Keratinocyte (primary cell): ENCODE measurements at regions not wholly inside any gene's neighbourhood (a gene's known extent, or its start where the extent isn't known, plus 50 kb on each side); places are given as distances from the start of the nearest gene placed in this dataset.

Experiments
- CTCF ChIP-seq, 3 experiments: IDR thresholded peaks in 1 of 3; conservative IDR thresholded peaks in 1 of 3; optimal IDR thresholded peaks in 1 of 3; 2 replicates in 2 of 3; 3 replicates in 1 of 3; pipeline versions ENCODE3 to v1.5.1; 2011; ENCODE audit warnings: low read length in 3 of 3, mild to moderate bottlenecking in 3 of 3, moderate library complexity in 2 of 3, control low read depth in 1 of 3, inconsistent platforms in 1 of 3; ENCODE audit not compliant: insufficient read depth in 2 of 3; ENCODE audit errors: extremely low read depth in 1 of 3
- EZH2 ChIP-seq: IDR thresholded peaks from one replicate; pipeline ENCODE4 v1.6.1; 2012; ENCODE audit warnings: inconsistent platforms, mild to moderate bottlenecking, low read length, moderate library complexity

DNA sequence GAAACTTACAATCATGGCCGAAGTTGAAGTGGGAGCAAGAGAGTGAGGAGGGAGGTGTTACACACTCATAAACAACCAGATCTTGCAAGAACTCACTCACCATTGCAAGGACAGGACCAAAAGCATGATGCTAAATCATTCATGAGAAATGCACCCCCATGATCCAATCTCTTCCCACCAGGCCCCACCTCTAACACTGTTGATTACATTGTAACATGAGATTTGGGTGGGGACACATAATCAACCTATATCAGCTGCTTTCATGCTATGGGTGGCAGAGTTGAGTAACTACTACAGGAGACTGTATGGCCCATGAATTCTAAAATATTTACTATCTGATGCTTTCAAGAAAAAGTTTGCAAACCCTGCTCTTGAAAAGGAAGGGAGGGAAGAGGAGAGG lies 155.1 kb downstream of the DEFB131A start:
- no peak for TF ChIP-seq EZH2
- no peak for TF ChIP-seq CTCF (optimal IDR thresholded peaks at IDR 0.05 in 1 of 3, IDR thresholded peaks at IDR 0.05 in 1 of 3, conservative IDR thresholded peaks at IDR 0.05 in 1 of 3; ENCODE audit: extremely low read depth in 1 of 3, insufficient read depth in 2 of 3, low read length in 3 of 3)
